ENCODE measurements at regions not wholly inside any gene's neighbourhood (a gene's known extent, or its start where the extent isn't known, plus 50 kb on each side); places are given as distances from the start of the nearest gene placed in this dataset.
"Not testable (repeated sequence)": the region's sequence is repeated elsewhere in the genome, so short reads cannot be mapped to it uniquely, and the experiment has no call there.

GRCh38 chr12:89289720-89290119 is 62.6 kb downstream of the DUSP6 start:
- DNase-seq = no peak

- DNase-seq = no peak
Observed at GRCh38 chr12:89288959-89289358, 63.3 kb downstream of the DUSP6 start.

- DNase-seq = no peak
Observed at GRCh38 chr12:89286501-89286900, 65.8 kb downstream of the DUSP6 start.

- DNase-seq = no peak
Observed at GRCh38 chr12:89281539-89281867, 70.8 kb downstream of the DUSP6 start.

GRCh38 chr12:89280833-89281538 is 71.3 kb downstream of the DUSP6 start:
- peak; percentile 16 for DNase-seq

- DNase-seq = no peak
Observed at GRCh38 chr12:89279499-89279898, 72.8 kb downstream of the DUSP6 start.

GRCh38 chr12:89278862-89279261 is 73.4 kb downstream of the DUSP6 start:
- no peak for DNase-seq

GRCh38 chr12:89278169-89278568 is 74.1 kb downstream of the DUSP6 start:
- DNase-seq = no peak

- no peak for DNase-seq
Observed at GRCh38 chr12:89276860-89277259, 75.4 kb downstream of the DUSP6 start.

- no peak for DNase-seq
Observed at GRCh38 chr12:89273525-89273924, 78.8 kb downstream of the DUSP6 start.

GRCh38 chr12:89270548-89270947 is 81.8 kb downstream of the DUSP6 start:
- DNase-seq = no peak

GRCh38 chr12:89269174-89269573 is 83.1 kb downstream of the DUSP6 start:
- DNase-seq = no peak

- DNase-seq = no peak
Observed at GRCh38 chr12:89267404-89267803, 84.9 kb downstream of the DUSP6 start.

- not testable (repeated sequence) for DNase-seq
Observed at GRCh38 chr12:89266574-89267188, 85.6 kb downstream of the DUSP6 start.

- no peak for DNase-seq
Observed at GRCh38 chr12:89264837-89265236, 87.5 kb downstream of the DUSP6 start.

- DNase-seq = no peak
Observed at GRCh38 chr12:89263900-89264299, 88.4 kb downstream of the DUSP6 start.

GRCh38 chr12:89262855-89263552 is 89.3 kb downstream of the DUSP6 start:
- no peak for DNase-seq

GRCh38 chr12:89261982-89262381 is 90.3 kb downstream of the DUSP6 start:
- no peak for DNase-seq

- no peak for DNase-seq
Observed at GRCh38 chr12:89260841-89261637, 91.3 kb downstream of the DUSP6 start.

- DNase-seq = no peak
Observed at GRCh38 chr12:89259821-89260220, 92.5 kb downstream of the DUSP6 start.

GRCh38 chr12:89258240-89258969 is 93.9 kb downstream of the DUSP6 start:
- DNase-seq = no peak

- no peak for DNase-seq
Observed at GRCh38 chr12:89257340-89257739, 95.0 kb downstream of the DUSP6 start.

GRCh38 chr12:89256060-89256459 is 96.2 kb downstream of the DUSP6 start:
- DNase-seq = no peak

All from GDM1 (cell line).